ENCODE measurements at regions not wholly inside any gene's neighbourhood (a gene's known extent, or its start where the extent isn't known, plus 50 kb on each side); places are given as distances from the start of the nearest gene placed in this dataset.

GRCh38 chr6:6724539-6725467 is 136.3 kb downstream of the LY86 start (continued):
- TF ChIP-seq RBBP5 (IDR thresholded peaks at IDR 0.05; ENCODE audit: borderline replicate concordance, insufficient read depth, low read length, poor library complexity, severe bottlenecking) = no peak
- peak; percentile 99 for TF ChIP-seq ZNF384 (IDR thresholded peaks at IDR 0.05; ENCODE audit: low read depth, low read length)
- peak; percentile 37; the same call in 1 of the 2 replicates for TF ChIP-seq USF2 (CRISPR knock-in tag; IDR thresholded peaks at IDR 0.05)
- TF ChIP-seq NBN (IDR thresholded peaks at IDR 0.05; ENCODE audit: low read depth) = no peak
- no peak for TF ChIP-seq ERF (CRISPR knock-in tag; IDR thresholded peaks at IDR 0.05)
- no peak for TF ChIP-seq RBM17 (IDR thresholded peaks at IDR 0.05; ENCODE audit: borderline replicate concordance, low read depth, low read length)
- peak; percentile 83 for TF ChIP-seq REST (IDR thresholded peaks at IDR 0.05; ENCODE audit: borderline replicate concordance)
- no peak for TF ChIP-seq REST (CRISPR knock-in tag; IDR thresholded peaks at IDR 0.05; ENCODE audit: low read depth)
- TF ChIP-seq ZNF3 (CRISPR knock-in tag; IDR thresholded peaks at IDR 0.05) = no peak
- TF ChIP-seq ZNF511 (CRISPR knock-in tag; IDR thresholded peaks at IDR 0.05) = no peak
- 0 out of 2 replicates have a peak, but pooled peaks have one; percentile 43 for TF ChIP-seq CREM (IDR thresholded peaks at IDR 0.05; ENCODE audit: low read depth)

Measured in K562 (cell line).